22Rv1 (cell line): ENCODE measurements at regions not wholly inside any gene's neighbourhood (a gene's known extent, or its start where the extent isn't known, plus 50 kb on each side); places are given as distances from the start of the nearest gene placed in this dataset.

Source experiments
- ZFX ChIP-seq: fragments of 450-650 bp; IDR thresholded peaks from 2 replicates; pipeline ENCODE4 v1.6.1; 2017; ENCODE audit warnings: antibody characterized with exemption, borderline replicate concordance
- TF ChIP-seq, protein P1 (sequence below): fragments of 450-650 bp; IDR thresholded peaks from 2 replicates; pipeline ENCODE4 v1.5.1; 2017; ENCODE audit warnings: mild to moderate bottlenecking

DNA sequence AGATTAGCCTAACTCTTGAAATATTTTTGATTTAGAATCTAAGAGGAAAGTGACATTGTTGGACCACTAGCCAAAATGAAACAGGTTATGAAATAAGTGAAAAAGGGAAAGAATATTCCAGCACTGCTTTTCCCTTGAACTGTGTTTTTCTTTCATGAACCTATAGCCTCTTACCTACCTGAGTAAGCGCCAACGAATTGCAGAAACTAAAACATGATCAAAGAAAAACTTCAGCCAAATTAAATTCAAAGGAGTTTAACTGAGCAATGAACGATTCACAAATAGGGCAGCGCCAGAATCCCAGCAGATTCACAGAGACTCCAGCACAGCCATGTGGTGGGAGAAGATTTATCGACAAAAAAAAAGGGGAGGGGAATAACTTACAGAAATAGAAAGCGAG is 518.6 kb downstream of the PIK3C3 start:
- TF ChIP-seq, protein P1, sequence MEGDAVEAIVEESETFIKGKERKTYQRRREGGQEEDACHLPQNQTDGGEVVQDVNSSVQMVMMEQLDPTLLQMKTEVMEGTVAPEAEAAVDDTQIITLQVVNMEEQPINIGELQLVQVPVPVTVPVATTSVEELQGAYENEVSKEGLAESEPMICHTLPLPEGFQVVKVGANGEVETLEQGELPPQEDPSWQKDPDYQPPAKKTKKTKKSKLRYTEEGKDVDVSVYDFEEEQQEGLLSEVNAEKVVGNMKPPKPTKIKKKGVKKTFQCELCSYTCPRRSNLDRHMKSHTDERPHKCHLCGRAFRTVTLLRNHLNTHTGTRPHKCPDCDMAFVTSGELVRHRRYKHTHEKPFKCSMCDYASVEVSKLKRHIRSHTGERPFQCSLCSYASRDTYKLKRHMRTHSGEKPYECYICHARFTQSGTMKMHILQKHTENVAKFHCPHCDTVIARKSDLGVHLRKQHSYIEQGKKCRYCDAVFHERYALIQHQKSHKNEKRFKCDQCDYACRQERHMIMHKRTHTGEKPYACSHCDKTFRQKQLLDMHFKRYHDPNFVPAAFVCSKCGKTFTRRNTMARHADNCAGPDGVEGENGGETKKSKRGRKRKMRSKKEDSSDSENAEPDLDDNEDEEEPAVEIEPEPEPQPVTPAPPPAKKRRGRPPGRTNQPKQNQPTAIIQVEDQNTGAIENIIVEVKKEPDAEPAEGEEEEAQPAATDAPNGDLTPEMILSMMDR, result no peak
- no peak for TF ChIP-seq ZFX
